Activated T-helper 2 cell treated with anti-CD3 and anti-CD28 coated beads, Interferon-gamma antibody, Interleukin-2, Interleukin-4, amounts not matched to agents 10 μg/mL and 5 μg/mL and 100 μg/mL, durations not matched to agents 14 hours and 24 hours and 36 hours (primary cell): ENCODE measurements at regions not wholly inside any gene's neighbourhood (a gene's known extent, or its start where the extent isn't known, plus 50 kb on each side); places are given as distances from the start of the nearest gene placed in this dataset.

Experiments
- DNase-seq: peaks from one replicate; pipeline ENCODE4 v3.0.0; 2021; ENCODE audit warnings: low spot score
- H3K27ac Mint-ChIP-seq: one replicate; pipeline ENCODE4 v1.8.0; 2021; ENCODE audit warnings: mixed read lengths
- H3K27me3 Mint-ChIP-seq: one replicate; pipeline ENCODE4 v1.8.0; 2021; ENCODE audit warnings: low read depth, mixed read lengths
- H3K36me3 Mint-ChIP-seq: one replicate; pipeline ENCODE4 v1.8.0; 2021; ENCODE audit warnings: low read depth, mixed read lengths
- H3K4me1 Mint-ChIP-seq: one replicate; pipeline ENCODE4 v1.8.0; 2021; ENCODE audit warnings: low read depth, mixed read lengths
- H3K4me3 Mint-ChIP-seq: one replicate; pipeline ENCODE4 v1.8.0; 2021; ENCODE audit warnings: low read depth, mild to moderate bottlenecking, moderate library complexity, mixed read lengths
- H3K9me3 Mint-ChIP-seq: one replicate; pipeline ENCODE4 v1.8.0; 2021; ENCODE audit warnings: mixed read lengths
- intact Hi-C: fragments of 100-400 bp; cut with micrococcal nuclease; formaldehyde crosslinking; loops from one replicate; pipeline ENCODE4 v1.15.1; 2023

- Mint-ChIP-seq H3K36me3 (no peaks in the 10 kb centered on the region), H3K27ac (no peak overlapping the region), H3K27me3 (no peaks in the 10 kb centered on the region), H3K4me1 (no peaks in the 10 kb centered on the region), H3K9me3 (peaks cover 4% of the 10 kb centered on the region), H3K4me3 (no peak overlapping the region)
- intact Hi-C loops = no loop called here
- DNase-seq = no peak
Measured at GRCh38 chr7:19623676-19624075, 85.2 kb downstream of the POLR1F start.

GRCh38 chr7:19621740-19622139, 87.1 kb downstream of the POLR1F start:
- Mint-ChIP-seq H3K27ac (no peak overlapping the region), H3K4me1 (no peaks in the 10 kb centered on the region), H3K9me3 (peaks cover 5% of the 10 kb centered on the region), H3K36me3 (no peaks in the 10 kb centered on the region), H3K27me3 (no peaks in the 10 kb centered on the region), H3K4me3 (no peak overlapping the region)
- no peak for DNase-seq
- intact Hi-C loops = no loop called here

- H3K27ac Mint-ChIP-seq = no peak overlapping the region
- DNase-seq = no peak
- intact Hi-C loops = no loop called here
- no peaks in the 10 kb centered on the region for H3K27me3 Mint-ChIP-seq
- H3K4me3 Mint-ChIP-seq = no peak overlapping the region
- H3K4me1 Mint-ChIP-seq = no peaks in the 10 kb centered on the region
- H3K9me3 Mint-ChIP-seq = peaks cover 5% of the 10 kb centered on the region
- no peaks in the 10 kb centered on the region for H3K36me3 Mint-ChIP-seq
Measured at GRCh38 chr7:19620470-19620869, 88.4 kb downstream of the POLR1F start.

GRCh38 chr7:19619122-19619521, 89.7 kb downstream of the POLR1F start:
- no peaks in the 10 kb centered on the region for H3K27me3 Mint-ChIP-seq

GRCh38 chr7:19617901-19618300, 90.9 kb downstream of the POLR1F start:
- H3K4me3 Mint-ChIP-seq = no peak overlapping the region
- intact Hi-C loops = no loop called here
- no peak overlapping the region for H3K27ac Mint-ChIP-seq
- H3K36me3 Mint-ChIP-seq = no peaks in the 10 kb centered on the region
- peaks cover 5% of the 10 kb centered on the region for H3K9me3 Mint-ChIP-seq
- H3K27me3 Mint-ChIP-seq = no peaks in the 10 kb centered on the region
- no peaks in the 10 kb centered on the region for H3K4me1 Mint-ChIP-seq
- DNase-seq = no peak

More at GRCh38 chr7:19619122-19619521, 89.7 kb downstream of the POLR1F start:
- intact Hi-C loops = no loop called here
- peaks cover 5% of the 10 kb centered on the region for H3K9me3 Mint-ChIP-seq
- no peaks in the 10 kb centered on the region for H3K4me1 Mint-ChIP-seq
- H3K27ac Mint-ChIP-seq = no peak overlapping the region
- H3K4me3 Mint-ChIP-seq = no peak overlapping the region
- no peaks in the 10 kb centered on the region for H3K36me3 Mint-ChIP-seq
- DNase-seq = no peak

- Mint-ChIP-seq H3K4me1 (no peaks in the 10 kb centered on the region), H3K9me3 (no peaks in the 10 kb centered on the region), H3K27ac (no peak overlapping the region), H3K27me3 (no peaks in the 10 kb centered on the region), H3K4me3 (no peak overlapping the region), H3K36me3 (no peaks in the 10 kb centered on the region)
- DNase-seq = no peak
- intact Hi-C loops = no loop called here
Measured at GRCh38 chr7:19610194-19610943, 98.5 kb downstream of the POLR1F start.

- Mint-ChIP-seq H3K27me3 (no peaks in the 10 kb centered on the region), H3K36me3 (no peaks in the 10 kb centered on the region)
- intact Hi-C loops = no loop called here
Measured at GRCh38 chr7:19589446-19589845, 119.4 kb downstream of the POLR1F start.

GRCh38 chr7:19587291-19587690, 121.5 kb downstream of the POLR1F start:
- no peaks in the 10 kb centered on the region for H3K36me3 Mint-ChIP-seq
- no peak overlapping the region for H3K4me3 Mint-ChIP-seq
- H3K9me3 Mint-ChIP-seq = no peaks in the 10 kb centered on the region
- H3K27me3 Mint-ChIP-seq = no peaks in the 10 kb centered on the region
- DNase-seq = no peak
- H3K27ac Mint-ChIP-seq = no peak overlapping the region
- intact Hi-C loops = no loop called here
- no peaks in the 10 kb centered on the region for H3K4me1 Mint-ChIP-seq

More at GRCh38 chr7:19589446-19589845, 119.4 kb downstream of the POLR1F start:
- Mint-ChIP-seq H3K4me1 (no peaks in the 10 kb centered on the region), H3K9me3 (peaks cover 5% of the 10 kb centered on the region), H3K4me3 (no peak overlapping the region), H3K27ac (no peak overlapping the region)
- no peak for DNase-seq

- intact Hi-C loops = no loop called here
- Mint-ChIP-seq H3K36me3 (no peaks in the 10 kb centered on the region), H3K9me3 (no peaks in the 10 kb centered on the region), H3K4me1 (no peaks in the 10 kb centered on the region), H3K27me3 (no peaks in the 10 kb centered on the region), H3K4me3 (no peak overlapping the region), H3K27ac (no peak overlapping the region)
- DNase-seq = no peak
Measured at GRCh38 chr7:19585761-19586160, 123.1 kb downstream of the POLR1F start.

GRCh38 chr7:19575909-19576557, 132.8 kb downstream of the POLR1F start:
- intact Hi-C loops = no loop called here
- Mint-ChIP-seq H3K4me1 (no peaks in the 10 kb centered on the region), H3K9me3 (no peaks in the 10 kb centered on the region), H3K36me3 (no peaks in the 10 kb centered on the region), H3K4me3 (no peak overlapping the region), H3K27me3 (no peaks in the 10 kb centered on the region), H3K27ac (no peak overlapping the region)
- no peak for DNase-seq

GRCh38 chr7:19574131-19574530, 134.7 kb downstream of the POLR1F start:
- Mint-ChIP-seq H3K9me3 (no peaks in the 10 kb centered on the region), H3K27ac (no peak overlapping the region), H3K36me3 (no peaks in the 10 kb centered on the region), H3K27me3 (no peaks in the 10 kb centered on the region), H3K4me1 (no peaks in the 10 kb centered on the region), H3K4me3 (no peak overlapping the region)
- DNase-seq = no peak
- intact Hi-C loops = no loop called here

GRCh38 chr7:19572566-19572965, 136.3 kb downstream of the POLR1F start:
- Mint-ChIP-seq H3K27ac (no peak overlapping the region), H3K4me3 (no peak overlapping the region), H3K27me3 (no peaks in the 10 kb centered on the region), H3K9me3 (no peaks in the 10 kb centered on the region), H3K4me1 (no peaks in the 10 kb centered on the region), H3K36me3 (no peaks in the 10 kb centered on the region)
- DNase-seq = no peak
- intact Hi-C loops = no loop called here

- no peak overlapping the region for H3K27ac Mint-ChIP-seq
- no peaks in the 10 kb centered on the region for H3K4me1 Mint-ChIP-seq
- intact Hi-C loops = no loop called here
- no peak overlapping the region for H3K4me3 Mint-ChIP-seq
- DNase-seq = no peak
- H3K9me3 Mint-ChIP-seq = no peaks in the 10 kb centered on the region
- no peaks in the 10 kb centered on the region for H3K27me3 Mint-ChIP-seq
- no peaks in the 10 kb centered on the region for H3K36me3 Mint-ChIP-seq
Measured at GRCh38 chr7:19567011-19567410, 141.8 kb downstream of the POLR1F start.
